GM21360 (cell line): ENCODE measurements at regions not wholly inside any gene's neighbourhood (a gene's known extent, or its start where the extent isn't known, plus 50 kb on each side); places are given as distances from the start of the nearest gene placed in this dataset.

Experiments used
- ATAC-seq: cut with Tn5 transposase; IDR thresholded peaks from one replicate; pipeline ENCODE4 v1.9.1; 2021; ENCODE audit warnings: mild to moderate bottlenecking, moderate library complexity; ENCODE audit not compliant: unreplicated experiment

DNA sequence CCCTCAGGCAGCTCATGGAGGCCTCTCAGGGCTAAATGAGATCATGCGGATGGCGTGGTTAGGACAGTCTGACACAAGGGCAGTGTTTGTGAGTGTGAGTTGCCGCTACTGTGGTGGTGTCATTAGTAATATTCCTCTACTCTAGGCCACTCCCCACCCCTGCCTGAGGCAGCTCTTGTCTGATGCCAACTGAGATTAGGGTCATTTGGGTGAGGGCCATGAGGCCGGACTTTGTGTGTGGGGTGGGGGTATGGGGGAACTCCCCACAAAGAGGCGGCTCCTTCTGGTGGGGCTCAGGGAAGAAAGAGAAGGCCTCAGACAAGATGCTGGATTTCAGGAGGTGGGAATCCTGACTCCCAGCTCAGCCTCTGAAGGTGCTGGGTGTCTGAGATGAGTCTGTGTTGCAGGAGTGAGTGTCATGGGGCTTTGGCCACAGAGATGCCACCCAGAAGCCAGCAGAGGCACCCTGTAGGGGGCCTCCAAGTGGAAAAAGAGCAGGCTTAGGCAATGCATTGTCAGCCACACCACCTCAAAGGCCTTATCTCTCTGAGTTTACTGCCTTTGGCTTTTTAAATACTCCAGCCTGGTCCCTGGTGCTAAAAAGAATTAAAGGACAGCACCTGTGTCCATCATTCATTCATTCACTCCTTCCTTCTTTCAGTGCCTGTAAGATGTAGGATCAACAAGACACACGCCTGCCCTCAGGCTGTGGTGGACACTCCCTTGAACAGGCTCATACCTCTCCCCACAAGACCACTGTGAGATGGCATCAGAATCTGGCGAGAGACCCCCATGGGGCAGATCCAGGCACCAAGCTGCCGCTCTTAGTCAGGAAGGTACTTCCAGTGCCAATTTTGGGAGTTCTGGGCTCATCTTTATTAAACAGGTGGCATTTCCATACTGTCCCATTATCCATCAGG, 175.2 kb downstream of the MRPL14 start:
- ATAC-seq = no peak

DNA sequence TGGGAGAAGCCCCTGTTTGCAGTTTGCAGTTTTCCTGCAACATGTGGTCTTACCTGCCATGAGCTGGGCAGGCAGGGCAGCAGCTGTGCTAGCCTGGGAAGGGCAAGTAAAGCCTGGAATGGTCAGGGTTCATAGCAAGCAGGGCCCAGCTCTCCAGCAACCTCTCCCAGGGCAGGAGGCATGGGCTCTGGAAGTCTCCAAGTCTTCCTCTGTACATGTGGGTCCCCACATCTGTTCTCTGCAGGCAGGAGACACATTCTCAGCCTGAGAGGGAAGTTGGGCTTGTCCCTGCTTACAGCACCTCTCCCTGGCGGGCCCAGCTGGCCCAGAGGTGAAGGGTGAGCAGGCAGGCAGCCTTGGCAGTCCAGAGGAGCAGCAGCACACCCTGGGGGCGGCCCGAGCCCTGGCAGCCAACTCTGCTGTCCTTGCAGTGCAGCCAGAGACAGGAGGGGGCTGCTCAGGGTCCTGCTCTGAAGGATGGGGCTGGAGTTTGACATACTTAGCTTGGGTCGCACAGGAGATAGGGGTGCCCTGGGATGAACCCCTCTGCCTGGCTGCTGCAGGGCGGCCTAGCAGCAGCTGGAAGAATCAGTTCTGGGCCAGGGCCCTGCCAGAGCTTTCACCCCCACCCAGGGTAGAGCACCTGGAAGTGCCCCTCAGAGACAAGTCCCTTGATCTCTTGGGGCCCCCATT, 176.0 kb downstream of the MRPL14 start:
- no peak for ATAC-seq

DNA sequence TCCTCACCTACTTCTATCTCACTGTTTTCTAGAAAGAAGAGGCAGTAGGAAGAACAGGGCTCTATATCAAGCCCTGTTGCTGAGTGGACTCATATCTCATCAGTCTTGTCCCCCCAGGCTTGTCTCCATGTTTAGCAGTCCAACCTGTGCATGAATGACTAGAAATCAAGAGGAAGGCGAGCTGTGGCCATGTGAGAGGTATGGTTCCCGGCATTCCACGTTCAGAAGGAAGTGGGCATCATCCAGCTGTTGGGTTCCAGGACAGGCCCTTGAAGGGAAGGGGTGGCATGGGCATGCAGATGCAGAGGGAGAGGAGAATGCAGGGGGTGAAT, 176.6 kb downstream of the MRPL14 start:
- no peak for ATAC-seq

DNA sequence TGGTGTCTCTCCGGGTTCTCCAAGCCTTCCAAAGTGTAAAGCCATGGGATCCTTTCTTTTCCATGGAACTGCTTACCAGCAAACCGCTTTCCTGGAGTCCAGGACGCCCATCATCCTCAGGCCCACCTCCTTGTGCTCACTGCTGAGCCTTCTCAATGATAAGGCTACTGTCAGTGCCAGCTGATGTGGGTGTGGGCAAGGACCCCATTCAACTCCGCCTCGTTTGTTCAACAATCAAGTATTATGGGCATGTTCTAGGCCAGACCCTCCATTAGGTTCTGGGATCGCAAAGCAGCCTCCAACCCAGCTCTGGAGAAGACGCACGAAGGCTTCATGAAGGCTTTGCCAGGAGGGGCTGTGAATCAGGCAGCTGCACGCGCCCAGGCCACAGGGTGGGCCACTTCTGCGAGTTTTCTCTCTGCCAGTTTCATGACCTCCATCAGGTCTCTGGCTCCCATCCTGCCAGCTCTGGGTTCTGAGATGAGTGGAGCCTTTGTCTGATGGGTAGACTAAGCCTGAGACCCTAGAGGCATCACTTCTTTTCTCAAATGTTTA, 177.1 kb downstream of the MRPL14 start:
- ATAC-seq = no peak

DNA sequence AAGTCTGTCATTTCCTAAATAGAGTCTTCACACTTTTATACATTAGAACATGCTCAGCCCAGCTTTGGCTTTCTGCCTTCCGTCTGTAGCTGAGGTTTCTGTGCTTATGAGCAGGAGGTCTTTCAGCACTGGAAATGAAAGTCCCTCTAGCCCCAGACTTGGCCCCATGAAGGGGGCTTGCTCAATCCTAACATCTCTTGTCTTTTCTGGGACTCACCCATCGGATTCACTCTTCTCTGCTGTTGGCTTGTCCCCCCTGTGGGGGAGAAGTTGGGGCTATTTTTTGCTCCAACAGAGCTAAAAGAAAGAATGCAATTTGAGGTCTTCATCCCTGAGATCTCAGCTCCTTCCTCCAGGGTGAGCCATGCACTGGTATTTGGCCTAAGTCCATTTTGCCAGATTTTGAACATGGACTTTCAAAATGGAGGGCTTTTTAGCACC, 177.7 kb downstream of the MRPL14 start:
- ATAC-seq = no peak

DNA sequence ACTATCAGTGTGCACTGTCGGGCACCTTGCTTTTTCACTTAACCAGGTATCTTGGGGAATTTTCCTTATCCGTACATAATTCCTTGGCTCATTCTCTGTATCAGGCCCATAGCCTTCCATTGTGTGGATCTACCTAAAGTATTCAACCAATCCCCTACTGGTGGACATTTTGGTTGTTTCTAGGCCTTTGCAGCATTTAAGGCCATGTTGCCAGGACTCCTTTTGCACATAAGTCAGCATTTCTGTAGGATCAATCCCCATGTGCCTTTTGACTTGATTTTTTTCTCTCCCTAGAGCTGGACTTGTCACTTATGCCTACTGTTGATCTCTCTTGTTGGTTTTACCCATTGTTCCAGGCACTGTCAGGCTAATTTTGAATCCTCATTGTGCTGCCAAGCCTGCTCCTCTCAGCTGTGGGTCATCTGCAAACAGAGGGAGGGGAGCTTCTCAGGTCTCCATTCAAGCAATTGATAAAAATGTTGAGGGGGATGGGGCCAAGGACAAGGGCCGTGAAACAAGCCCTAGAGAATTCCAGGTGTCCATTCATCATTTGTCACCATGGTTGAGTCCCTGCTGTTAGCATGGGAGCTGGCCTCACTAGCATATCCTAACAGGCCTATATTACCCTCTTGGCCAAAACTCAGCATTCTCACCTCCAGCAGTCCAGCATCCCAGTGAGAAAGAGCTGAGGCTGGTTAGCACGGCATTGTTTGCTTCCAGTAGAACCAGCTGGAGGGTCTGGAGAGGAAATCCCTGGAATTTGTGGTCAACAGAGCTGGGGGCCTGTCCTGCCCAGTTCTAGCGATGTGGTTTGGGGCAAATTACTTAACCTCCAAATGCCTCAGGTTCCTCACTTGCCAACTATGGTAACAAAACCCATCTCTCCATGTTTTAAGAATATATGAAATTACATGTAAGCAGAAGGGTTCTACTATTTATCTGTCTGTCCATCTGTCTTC, 178.4 kb downstream of the MRPL14 start:
- no peak for ATAC-seq

DNA sequence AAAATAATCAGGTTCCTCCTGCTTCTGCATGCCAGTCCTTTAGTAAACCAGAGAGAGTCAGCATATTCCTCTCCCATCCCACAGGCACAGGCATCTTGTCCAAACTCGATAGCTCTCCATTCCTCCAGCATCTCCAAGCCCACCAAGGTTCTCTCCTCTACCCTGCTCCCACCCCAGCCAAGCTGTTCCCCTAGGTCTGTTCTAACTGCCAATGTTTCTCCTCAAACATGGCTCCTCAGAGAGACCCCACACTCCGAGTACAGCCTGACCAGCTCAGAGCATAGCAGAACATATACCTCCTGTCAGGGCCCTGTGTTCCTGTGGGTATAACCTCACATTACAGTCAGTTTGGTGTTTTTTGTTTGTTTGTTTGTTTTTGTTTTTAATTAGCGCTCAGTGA, 177.8 kb downstream of the VEGFA start:
- no peak for ATAC-seq

DNA sequence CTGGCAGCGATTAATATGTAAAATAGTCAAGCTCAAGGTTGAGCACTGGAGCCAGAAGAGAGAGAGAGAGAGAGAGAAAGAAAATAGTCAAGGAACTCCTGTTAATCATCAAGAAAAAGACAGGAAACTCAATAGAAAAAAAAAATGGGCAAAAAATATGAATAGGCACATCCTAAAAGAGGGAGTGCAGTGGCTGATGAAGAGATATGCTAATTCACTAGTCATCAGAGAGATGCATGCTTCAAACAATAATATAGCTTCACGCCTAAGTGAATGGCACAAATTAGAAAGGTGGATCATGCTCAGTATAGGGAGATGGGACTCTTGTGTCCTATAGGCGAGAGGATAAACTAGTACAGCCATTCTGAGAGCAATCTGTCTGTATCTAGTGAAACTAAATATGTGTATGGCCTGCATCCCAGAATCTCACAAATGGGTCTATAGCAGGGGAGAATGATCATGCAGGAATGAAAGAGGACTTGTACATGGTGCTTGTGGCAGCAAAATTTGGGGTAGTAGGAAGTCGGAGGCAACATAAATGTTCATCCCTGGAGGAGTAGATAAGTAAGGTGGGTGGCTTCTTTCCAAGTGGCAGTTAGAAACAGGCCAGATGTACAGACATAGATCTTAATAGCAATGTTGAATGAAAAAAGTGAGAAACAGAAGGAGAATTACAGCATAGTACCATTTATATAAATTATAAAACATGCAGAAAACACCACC, 176.8 kb downstream of the VEGFA start:
- ATAC-seq = no peak

DNA sequence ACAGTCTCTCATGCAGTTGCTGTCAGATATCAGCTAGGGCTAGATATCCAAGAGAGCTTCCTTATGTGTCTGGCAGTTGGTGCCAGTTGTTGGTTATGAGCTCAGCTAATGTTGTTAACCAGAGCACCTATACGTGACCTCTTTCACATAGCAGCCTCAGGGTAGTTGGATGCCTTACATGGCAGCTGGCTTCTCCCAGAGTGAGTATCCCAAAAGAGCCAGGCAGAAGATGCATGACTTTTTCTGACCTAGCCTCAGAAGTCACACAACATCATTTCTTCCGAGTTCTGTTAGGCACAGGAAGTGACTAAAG, 175.7 kb downstream of the VEGFA start:
- no peak for ATAC-seq

DNA sequence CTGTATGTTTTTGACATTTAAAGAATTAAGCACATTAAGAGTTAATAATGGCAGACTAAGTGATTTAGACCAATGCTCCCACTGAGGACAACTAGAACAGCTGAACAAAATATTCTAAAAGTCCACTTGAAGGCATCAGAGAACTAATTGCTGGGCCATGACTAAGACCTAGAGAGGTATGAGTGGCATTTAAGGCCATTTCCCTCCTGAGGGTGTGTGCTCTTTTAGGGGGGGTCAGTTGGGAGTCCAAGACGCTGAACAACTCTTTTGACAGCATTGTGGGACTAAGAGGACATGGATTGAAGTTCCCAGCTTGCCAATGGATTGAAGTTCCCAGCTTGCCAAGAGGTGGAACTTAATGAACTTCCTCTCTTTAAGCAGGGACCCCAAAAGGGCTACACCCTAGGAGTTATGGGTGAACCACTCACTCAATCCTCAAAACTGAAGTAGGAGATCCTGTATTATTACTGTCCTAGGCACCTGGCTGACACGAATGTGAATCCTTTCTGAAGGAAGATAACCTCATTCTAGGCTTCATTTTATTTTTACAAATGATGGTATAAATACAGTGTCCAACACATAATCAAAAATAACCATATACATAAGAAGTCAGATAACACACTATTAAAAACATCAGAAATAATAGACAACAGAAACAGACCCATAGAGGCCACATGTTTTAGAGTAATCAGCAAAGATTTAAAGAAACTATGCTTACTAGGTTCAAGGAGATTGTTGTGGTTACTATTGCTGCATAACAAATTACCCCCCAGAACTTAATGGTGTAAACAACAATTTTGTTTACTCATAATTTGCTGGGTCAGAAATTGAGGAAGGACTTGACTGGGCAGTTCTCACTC, 175.1 kb downstream of the VEGFA start:
- ATAC-seq = no peak

DNA sequence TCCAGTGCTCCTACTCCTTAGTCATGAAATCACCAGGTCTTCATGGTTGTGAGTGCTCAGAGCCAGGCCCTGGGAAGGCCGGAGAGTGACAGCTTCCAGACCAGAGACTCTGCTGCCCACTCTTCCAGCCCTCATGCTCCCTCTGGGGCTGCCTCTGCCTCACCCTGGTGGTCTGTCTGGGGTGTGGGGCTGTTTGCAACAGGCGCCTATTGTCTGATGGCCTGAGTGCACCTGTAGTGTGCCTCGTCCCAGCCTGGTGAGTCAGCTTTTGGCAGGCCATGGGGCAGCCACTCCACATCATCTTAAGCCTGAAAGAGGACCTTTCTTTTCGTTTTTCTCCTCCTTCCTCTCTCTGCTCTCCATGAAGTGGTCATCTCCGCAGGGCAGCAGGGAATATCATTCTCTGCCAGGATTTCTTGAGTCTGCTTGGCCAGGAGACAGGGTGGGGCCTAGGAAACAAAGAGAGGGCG, 173.8 kb downstream of the VEGFA start:
- ATAC-seq = no peak

DNA sequence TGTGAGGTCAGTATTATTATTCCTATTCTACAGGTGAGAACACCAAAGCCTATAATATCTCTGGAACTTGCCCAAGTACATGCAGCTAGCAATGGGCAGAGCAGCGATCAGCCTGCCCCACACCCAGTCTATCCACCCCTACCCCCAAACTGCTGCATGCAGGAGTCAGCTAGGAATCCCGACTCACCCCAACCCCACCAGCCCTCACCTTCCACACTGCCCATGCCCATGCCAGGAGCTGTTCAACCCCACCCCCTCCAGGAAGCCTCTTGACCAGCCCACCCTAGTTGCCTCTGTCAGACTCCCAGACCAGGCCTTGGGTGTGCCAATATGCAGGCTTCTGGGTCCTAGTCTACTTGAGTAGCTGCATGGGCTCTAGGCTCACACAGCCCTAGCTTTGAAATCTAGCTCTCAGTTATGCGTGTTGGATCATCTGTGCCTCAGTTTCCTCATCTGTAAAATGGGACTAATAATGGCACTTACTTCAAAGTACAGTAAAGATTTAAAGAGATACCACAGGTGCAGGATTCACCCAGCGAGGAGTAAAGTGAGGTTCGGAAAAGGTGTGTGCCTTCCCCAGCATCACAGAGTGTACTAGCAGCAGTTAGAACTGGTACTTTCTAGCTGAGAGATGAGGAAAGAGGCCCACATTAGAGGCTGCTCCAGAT, 173.2 kb downstream of the VEGFA start:
- ATAC-seq = no peak

DNA sequence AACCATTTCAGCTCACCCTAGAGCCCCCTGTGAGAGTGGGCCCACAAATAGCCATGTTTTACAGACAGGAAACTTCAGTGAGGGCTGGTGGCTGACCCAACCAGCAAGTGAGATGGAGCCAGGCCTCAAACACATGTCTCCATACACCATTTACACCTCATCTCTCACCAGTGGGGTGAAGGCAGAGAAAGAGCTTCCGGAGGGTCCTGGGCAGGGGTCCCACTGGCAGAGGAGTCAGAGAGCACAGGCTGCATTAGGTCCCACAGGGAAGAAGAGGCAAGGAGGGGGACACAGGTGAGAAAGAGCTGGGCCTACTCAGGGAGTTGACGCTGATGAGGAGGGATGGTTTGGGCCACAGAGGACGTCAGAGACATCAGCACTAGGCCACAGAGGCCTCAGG, 172.6 kb downstream of the VEGFA start:
- no peak for ATAC-seq

DNA sequence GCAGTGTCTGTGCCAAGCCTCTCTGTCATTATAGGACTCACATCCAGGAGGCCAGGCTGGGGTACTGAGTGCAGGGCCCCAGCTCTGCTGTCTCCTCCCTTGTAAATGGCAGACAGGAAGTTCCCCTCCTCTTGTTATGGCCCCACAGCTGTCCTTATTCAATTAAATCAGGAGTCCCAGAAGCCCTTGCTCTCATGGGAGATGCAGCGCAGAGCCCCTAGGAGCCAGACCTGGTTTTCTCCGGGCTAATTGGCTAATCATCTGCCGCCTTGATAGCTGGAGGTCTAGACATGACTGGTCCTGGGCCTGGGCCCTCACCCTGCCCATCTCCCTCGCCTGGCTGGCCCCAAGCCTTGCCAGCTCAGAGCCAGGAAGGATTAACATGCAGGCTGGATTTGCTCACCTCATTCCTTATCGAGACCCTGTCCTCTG, 172.0 kb downstream of the VEGFA start:
- ATAC-seq = no peak

DNA sequence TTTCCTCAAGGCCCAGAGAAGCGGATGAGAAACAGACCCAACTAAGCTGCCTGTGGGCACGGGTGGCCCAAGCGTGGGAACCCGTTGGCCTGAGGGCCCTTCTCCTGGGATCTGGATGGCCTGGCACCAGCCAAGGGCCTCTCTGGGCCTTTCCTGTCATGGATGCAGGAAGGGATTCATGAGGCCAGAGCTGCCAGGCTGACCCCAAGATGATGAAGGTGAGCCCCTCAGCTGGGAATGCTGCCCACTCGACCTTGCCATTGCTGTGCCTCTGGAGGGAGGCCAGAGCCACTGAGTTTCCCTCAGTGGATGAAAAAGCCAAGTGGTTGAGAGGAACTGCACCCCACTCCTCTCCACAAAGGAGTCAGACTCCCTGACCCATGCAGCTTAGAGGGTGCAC, 171.2 kb downstream of the VEGFA start:
- ATAC-seq = no peak

DNA sequence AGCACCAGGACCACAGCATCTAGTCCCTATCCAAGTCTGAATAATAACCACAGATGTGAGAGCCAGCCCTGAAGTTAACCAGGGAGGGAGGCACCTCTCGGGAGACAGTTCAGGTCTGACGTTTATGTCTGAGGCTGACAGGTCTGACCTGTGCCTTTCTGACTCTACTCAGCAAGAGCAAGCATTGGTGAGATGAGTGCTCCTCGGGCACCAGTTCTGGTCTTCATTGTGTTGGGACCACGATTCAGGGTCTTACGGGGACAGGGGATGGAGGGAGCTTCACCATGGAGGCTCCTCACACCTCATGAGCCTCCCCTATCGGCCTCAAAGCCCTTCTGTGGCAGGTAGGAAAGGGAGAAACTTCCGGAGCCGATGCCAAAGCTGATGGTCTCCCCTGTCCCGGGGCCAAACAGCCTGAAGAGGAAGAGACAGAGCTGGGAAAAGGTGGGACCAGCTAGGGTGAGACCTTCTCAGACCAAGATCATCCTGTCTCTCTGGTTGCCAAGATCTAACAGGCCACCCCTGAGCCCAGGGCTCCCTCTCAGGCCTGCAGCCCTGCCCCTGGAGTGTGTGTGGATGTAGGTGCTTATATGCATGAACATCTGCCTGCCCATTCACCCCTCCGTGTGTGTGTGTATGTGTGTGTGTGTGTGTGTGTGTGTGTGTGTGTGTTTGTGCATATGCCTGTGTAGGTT, 170.5 kb downstream of the VEGFA start:
- no peak for ATAC-seq

DNA sequence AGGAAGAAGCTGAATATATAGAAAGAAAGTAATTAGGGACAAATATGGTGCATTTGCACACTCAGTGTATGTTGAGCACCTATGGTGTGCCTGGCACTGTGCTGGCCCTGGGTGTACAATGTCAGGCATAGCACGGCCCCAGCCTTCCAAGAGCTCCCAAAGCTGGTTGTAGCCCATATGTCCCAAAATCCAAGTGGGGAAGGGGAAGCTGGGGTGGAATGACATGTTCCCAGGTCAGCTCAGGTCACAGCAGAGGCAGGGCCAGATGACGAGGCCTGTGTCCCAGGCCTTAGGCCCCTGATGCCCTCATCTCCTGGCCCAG, 170.0 kb downstream of the VEGFA start:
- ATAC-seq = no peak

DNA sequence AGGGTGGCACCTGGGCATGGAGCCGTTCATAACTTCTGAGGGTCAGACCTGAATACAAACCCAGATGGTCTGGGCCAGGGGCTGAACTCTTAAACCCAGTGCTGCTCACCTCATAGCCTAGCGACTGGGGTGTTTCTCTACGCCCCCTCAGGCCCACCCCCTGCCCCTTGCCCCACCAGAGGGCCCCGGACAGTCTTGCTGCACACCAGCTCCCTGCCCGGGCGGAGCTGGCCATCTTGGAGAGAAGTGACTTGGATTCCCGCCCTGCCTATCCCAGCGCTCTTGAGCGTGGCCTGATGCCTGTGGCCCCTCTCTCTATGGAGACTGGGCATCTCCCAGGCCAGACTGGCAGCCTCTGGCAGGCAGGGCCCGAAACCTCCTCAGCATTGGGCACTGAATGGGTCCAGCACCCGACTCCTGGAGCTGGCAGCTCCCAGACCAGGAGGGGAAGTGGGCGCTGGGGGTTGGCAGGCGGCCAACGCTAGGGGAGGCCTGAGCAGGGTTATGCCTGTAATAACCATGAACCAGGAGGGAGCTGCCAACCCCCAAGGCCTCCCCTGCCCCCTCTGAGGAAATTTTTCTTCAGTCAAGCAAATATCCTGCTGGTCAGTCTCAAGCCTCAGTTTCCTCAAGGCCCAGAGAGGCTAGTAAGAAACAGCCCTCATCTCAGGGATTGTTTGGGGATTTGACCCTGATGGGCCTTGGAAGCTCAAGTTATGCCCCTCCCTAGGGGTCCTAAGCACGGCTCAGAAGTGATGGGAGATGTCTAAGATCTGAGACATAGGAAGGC, 169.5 kb downstream of the VEGFA start:
- ATAC-seq = no peak
